ENCODE measurements at regions not wholly inside any gene's neighbourhood (a gene's known extent, or its start where the extent isn't known, plus 50 kb on each side); places are given as distances from the start of the nearest gene placed in this dataset.

DNA sequence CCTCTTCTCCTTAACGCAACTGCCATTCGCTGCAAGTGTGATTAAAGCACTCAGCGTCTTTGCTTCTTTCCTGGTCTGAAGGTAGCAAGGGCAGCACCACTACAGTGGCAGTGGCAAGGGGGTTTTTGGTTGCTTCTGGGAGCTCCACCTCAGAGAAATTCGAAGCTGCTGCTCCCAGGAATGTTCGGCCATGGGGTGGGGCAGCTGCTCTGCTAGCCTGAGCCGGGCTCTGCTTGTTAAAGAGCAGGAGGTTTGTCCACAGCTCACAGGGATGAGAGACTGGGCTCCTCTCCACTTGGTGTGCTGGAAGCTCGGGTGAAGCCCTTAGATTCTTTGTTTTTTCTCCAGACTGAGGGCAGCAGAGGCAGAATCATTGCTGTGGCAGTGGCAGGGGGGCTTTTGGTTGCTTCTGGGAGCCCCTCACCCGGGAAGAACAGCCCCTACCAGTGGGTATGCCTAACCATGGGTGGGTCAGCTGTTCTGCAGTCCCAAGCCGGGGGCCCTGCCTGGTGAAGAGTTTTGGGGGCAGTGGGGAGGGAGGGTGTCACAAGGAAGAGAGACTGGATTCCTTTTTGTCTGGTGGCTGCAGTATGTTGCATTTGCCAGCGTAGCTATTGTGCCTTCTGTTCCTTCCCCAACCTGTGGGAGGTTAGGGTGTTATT, 340.2 kb downstream of the AEBP2 start:
- no peak overlapping the region for H3K4me3 ChIP-seq (ENCODE audit: low read depth, low read length)
- DNase-seq (ENCODE audit: low read depth), result peak; percentile 38
- TF ChIP-seq, protein P1, sequence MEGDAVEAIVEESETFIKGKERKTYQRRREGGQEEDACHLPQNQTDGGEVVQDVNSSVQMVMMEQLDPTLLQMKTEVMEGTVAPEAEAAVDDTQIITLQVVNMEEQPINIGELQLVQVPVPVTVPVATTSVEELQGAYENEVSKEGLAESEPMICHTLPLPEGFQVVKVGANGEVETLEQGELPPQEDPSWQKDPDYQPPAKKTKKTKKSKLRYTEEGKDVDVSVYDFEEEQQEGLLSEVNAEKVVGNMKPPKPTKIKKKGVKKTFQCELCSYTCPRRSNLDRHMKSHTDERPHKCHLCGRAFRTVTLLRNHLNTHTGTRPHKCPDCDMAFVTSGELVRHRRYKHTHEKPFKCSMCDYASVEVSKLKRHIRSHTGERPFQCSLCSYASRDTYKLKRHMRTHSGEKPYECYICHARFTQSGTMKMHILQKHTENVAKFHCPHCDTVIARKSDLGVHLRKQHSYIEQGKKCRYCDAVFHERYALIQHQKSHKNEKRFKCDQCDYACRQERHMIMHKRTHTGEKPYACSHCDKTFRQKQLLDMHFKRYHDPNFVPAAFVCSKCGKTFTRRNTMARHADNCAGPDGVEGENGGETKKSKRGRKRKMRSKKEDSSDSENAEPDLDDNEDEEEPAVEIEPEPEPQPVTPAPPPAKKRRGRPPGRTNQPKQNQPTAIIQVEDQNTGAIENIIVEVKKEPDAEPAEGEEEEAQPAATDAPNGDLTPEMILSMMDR (IDR thresholded peaks at IDR 0.05; ENCODE audit: insufficient read depth, low read depth, low read length), result peak; percentile 13

DNA sequence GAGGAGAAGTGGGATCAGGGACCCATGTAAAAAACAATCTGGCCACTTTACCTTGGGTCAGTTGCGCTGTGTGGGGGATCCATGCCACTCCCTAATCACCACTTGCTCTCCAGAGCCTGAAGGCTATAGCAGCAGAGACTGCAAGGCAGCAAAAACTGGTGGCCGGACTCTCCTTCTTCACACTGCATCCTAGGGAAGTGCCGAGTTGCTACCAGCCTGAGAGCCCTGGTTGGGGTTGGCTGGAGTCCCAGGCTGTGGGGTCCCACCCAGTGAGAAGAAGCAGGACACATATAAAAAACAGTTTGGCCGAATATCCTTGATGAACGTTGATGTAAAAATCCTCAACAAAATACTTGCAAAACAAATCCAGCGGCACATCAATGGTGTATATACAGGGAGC, 341.2 kb downstream of the AEBP2 start:
- H3K4me3 ChIP-seq (ENCODE audit: low read depth, low read length), result no peak overlapping the region
- no peak for DNase-seq (ENCODE audit: low read depth)
- TF ChIP-seq, protein P1 (IDR thresholded peaks at IDR 0.05; ENCODE audit: insufficient read depth, low read depth, low read length), result no peak

DNA sequence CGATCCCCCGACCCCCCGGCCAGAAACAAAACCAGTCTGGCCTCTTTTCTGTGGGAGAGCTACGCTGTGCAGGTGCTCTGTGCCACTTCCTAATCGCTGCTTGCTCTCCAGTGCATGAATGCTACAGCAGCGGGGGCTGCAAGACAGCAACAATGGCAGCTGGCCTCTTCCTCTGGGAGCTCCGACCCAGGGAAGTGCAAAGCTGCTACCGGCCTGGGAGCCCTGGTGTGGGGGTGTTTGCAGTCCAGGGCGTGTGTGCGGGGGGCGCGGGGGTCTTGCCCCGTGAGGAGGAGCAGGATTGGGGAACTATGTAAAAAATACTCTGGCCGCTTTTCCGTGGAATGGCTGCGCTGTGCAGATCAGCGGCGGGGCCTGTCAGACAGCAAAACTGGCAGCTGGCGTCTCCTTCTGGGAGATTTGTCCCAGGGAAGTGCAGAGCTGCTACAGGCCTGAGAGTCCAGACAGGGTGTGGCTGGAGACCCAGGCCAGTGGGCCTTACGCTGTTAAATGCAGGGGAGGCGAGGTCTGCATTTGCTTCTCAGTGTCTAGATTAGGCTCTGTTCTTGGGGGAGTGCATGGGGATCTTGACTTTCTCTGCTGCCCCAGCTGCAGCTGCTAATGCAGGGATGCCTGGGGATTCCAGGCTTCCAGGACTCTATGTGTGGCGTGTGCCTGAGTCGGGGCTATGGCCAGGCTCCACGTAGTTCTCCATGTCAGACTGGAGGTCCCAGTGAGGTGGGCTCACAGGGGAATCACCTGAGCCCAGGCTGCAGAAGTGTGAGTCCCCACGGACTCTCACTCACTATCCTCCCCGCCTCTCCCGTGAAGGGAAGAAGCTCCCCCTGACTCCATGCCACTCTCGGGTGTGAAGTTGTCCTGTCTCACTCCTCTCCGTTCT, 344.5 kb downstream of the AEBP2 start:
- DNase-seq (ENCODE audit: low read depth), result no peak
- H3K4me3 ChIP-seq (ENCODE audit: low read depth, low read length), result no peak overlapping the region
- TF ChIP-seq, protein P1 (IDR thresholded peaks at IDR 0.05; ENCODE audit: insufficient read depth, low read depth, low read length), result no peak

DNA sequence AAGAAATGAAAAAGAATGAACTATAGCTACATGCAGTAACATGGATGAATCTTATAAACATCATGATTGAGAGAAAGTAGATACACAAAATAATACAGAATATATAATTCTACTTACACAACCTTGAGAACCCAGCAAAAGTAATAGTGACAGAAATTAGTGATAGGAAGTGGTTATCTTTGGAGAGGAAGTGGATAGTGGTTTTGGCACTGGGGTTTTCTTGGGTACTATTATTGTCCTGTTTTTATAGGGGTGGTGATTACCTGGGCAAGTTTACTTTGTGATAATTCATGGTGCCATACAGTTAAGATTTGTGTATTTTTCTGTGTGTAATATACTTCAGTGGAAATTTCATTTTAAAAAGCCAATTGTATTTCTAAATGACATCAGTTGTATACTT, 352.7 kb downstream of the AEBP2 start:
- no peak overlapping the region for H3K4me3 ChIP-seq (ENCODE audit: low read depth, low read length)
- no peak for DNase-seq (ENCODE audit: low read depth)
- TF ChIP-seq, protein P1 (IDR thresholded peaks at IDR 0.05; ENCODE audit: insufficient read depth, low read depth, low read length), result no peak

DNA sequence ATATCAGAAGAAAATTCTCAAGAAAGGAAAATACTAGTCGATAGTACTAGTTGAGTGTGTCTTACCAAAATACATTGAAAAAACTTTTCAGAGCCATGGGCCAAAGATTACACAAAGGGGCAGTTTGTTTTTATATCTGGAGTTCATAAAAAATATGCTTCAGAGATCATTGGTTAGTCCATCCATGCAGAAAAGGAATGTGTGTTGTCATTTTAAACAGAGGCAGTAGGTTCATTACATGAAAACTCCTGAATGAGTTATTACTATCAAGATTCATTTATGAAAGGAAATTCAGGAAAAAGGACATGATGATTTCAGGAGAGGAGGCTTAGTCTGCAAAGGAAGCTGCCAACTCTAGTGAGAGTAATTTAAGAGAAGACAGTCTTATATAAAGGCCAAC, 354.8 kb downstream of the AEBP2 start:
- no peak for DNase-seq (ENCODE audit: low read depth)
- TF ChIP-seq, protein P1 (IDR thresholded peaks at IDR 0.05; ENCODE audit: insufficient read depth, low read depth, low read length), result no peak
- H3K4me3 ChIP-seq (ENCODE audit: low read depth, low read length), result no peak overlapping the region

DNA sequence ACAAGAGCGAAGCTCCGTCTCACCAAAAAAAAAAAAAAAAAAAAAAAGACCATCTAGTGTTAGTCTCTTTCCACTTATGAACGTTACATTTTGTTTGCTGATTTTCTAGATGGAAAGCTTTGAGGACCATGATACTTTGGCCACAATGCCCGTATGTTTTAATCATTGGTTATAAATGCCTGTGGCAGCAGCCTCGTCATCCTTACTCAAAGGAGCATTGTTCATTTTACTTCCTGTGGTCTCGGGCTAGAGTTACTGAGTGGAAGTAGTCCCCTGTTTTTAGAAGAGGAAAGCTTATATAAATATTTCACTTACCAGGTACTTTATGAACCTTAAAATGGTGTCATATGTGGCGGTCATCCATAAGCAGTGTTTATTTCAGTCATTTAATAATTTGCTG, 359.9 kb downstream of the AEBP2 start:
- no peak for DNase-seq (ENCODE audit: low read depth)
- TF ChIP-seq, protein P1 (IDR thresholded peaks at IDR 0.05; ENCODE audit: insufficient read depth, low read depth, low read length), result no peak
- H3K4me3 ChIP-seq (ENCODE audit: low read depth, low read length), result no peak overlapping the region

Measured in fibroblast of villous mesenchyme (primary cell).